ENCODE measurements at regions not wholly inside any gene's neighbourhood (a gene's known extent, or its start where the extent isn't known, plus 50 kb on each side); places are given as distances from the start of the nearest gene placed in this dataset.

- no peak for TF ChIP-seq CTCF (IDR thresholded peaks at IDR 0.05)
- no peak for TF ChIP-seq POLR2A (IDR thresholded peaks at IDR 0.05)
Measured at GRCh38 chr9:28542928-28543327, 969.6 kb upstream of the C9orf72 start.
